ENCODE measurements at regions not wholly inside any gene's neighbourhood (a gene's known extent, or its start where the extent isn't known, plus 50 kb on each side); places are given as distances from the start of the nearest gene placed in this dataset.

DNA sequence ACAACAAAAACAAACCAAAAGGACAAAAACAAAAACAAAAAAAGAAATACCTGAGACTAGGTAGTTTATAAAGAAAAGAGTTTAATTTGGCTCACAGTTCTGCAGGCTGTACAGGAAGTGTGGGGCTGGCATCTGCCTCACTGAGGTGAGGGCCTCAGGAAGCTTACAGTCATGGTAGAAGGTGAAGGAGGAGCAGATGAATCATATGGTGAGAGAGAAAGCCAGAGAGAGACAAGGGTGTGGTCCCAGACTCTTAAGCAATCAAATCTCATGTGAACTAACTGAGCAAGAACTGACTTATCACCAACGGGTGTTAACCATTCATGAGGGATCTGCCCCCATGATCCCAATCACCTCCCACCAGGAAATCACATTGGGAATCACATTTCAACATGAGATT is 58.8 kb upstream of the ZBED5 start:
- DNase-seq (ENCODE audit: low read depth, low spot score): peak; percentile 72
- H3K27ac ChIP-seq: peak overlapping the region; percentile 35

DNA sequence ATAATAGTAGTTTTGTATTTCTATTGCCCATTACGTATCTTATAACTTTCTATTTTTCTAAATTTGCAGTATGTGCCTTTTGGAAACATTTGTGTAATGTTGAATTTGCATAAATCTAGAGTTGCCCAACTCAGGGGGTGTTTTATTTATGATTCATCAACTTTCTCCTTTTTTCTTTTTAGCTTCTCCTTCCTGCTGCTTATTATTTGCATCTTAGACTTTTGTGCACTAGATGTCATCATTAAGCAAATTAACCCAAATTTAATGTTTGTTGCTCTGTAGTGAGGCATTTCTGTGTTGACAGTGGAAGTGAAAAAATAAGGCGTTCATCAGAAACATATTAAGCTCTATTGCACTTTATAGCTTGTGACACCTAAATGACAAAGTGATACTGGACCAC is 56.2 kb upstream of the ZBED5 start:
- no peak for DNase-seq (ENCODE audit: low read depth, low spot score)
- H3K27ac ChIP-seq: no peak overlapping the region

DNA sequence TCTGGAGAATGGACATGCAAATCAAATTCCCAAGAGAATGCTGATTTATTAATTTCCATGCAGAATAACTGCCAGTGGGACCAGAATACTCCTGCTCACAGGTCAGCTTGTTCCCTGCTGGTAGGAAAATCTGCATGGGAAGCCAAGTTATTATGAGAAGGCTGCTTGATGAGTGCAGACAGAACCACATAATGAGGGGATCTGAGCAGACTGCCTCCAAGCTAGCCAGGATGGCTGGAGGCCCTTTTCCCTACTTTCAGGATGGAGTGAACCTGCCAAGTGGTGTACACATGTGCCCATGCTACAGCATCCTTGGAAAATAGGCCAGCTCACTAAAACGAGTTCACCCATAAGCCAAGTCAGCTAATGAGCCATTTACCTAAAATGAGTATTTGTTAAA is 55.2 kb upstream of the ZBED5 start:
- H3K27ac ChIP-seq: no peak overlapping the region
- DNase-seq (ENCODE audit: low read depth, low spot score): no peak

DNA sequence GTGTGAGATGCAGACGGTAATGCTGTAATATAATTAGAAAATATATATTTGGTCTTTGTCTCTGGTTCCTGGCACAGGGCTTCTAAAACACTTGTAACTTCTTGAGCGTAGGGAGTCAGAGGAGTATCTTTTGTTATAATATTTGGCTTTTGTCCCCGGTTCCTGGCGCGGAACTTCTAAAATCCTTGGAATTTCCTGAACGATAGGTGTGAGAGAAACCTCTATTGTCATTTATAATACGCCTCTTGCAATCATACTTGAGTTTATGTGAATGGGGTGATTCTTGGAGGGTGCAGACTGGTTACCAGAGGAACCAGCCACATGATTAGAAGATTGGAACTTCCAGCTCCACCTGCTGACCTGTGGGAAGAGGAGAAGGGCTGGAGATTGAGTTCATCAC is 54.1 kb upstream of the ZBED5 start:
- no peak for DNase-seq (ENCODE audit: low read depth, low spot score)

DNA sequence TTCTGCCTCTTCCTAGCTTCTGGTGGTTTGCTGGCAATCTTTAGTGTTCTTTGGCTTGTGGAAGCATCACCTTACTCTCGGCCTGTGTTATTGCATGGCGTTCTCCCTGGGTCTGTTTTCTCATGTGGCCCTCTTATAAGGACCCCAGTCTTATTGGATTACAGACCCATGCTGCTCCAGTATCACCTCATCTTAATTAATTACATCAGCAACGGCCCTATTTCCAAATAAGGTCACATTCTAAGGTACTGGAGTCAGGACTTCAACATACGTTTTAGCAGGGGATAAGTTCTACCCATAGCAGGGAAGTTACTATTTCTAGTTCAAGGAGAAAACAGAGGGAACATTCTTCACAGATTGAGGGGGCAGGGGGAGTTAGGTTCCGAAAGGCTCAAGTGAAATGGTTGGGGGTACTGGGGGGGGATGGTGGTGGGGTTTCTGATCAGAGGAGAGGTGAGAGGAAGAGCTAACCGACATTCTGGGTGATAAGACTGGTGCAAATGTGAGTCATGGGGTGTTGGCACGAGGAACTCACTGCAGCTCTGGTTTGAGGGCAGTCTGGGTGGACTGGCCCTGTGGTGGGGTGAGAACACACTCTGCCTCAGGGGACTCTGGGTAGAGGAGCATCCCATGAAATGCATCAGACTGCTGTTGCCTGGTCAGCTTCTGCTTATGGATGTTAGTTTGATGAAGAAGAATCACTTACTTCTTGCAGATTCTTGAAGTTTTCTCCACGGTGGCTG is 51.5 kb upstream of the ZBED5 start:
- H3K27ac ChIP-seq: no peak overlapping the region
- no peak for DNase-seq (ENCODE audit: low read depth, low spot score)

More for the DNA sequence above, 54.1 kb upstream of the ZBED5 start:
- H3K27ac ChIP-seq: no peak overlapping the region

DNA sequence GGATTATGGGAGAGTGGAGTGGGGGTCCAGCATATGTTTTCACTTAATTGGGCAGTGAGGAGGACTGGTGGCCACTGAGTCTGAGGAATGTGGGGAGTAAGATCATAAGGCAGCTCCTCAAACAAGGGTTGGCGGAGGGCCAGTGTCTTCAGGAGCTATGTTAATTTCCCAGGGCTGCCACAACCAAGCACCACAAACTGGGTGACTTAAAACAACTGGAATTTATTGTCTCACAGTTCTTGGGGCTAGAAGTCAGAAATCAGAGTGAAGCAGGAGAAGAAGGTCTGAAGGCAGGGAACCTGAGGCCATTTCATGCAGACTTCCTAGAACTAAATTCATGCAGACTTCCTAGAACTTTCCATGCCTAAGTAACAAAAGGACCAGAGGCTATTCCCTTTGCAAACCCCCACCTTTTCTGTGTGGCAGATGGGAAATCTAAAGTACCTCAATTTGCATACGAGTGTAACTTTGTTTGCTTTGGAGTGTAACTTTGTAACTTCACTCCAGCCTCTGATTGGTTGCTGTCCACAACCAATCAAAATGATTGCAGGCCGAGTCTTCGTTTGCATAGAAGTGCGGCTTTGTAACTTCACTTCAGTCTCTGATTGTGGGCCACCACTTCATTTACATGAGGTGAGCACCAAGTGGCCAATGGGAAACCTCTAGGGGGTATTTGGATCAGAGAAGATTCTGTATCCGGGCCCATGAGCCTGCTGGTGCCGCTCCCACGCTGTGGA is 50.5 kb upstream of the ZBED5 start:
- no peak overlapping the region for H3K27ac ChIP-seq
- no peak for DNase-seq (ENCODE audit: low read depth, low spot score)
